H1 (cell line): ENCODE measurements at regions not wholly inside any gene's neighbourhood (a gene's known extent, or its start where the extent isn't known, plus 50 kb on each side); places are given as distances from the start of the nearest gene placed in this dataset.

ENCODE experiments used
- CTCF ChIA-PET: fragments of 300-600 bp; sonication (Branson Sonifier 250); formaldehyde crosslinking; loops from one replicate; lab custom pipeline; 2021; ENCODE audit not compliant: partially characterized antibody; lab: Charles Lee
- POLR2A ChIA-PET: fragments of 300-600 bp; sonication (Branson Sonifier 250); formaldehyde crosslinking; loops from one replicate; lab custom pipeline; 2021; ENCODE audit warnings: inconsistent platforms; ENCODE audit not compliant: partially characterized antibody; lab: Charles Lee
- DNase-seq, 2 experiments: peaks; one replicate each; pipeline versions ENCODE4 v3.0.0 to v3.0.0-alpha.2; 2010 to 2022; ENCODE audit warnings: low spot score in 2 of 2, low read depth in 1 of 2, mixed read lengths in 1 of 2
- FAIRE-seq: peaks from 2 replicates; lab custom pipeline; 2011; peaks lifted over from hg19 to GRCh38; lab: Jason Lieb, UNC
- H2AFZ ChIP-seq: 2 replicates; pipeline ENCODE4 v1.8.1; 2012; ENCODE audit warnings: low read length, inconsistent platforms
- H2AK5ac ChIP-seq: 2 replicates; pipeline ENCODE4 v1.6.1; 2013; ENCODE audit warnings: low read depth, low read length
- H2BK120ac ChIP-seq: replicated peaks from 2 replicates; pipeline ENCODE3; 2013; ENCODE audit warnings: low read depth, low read length, inconsistent platforms
- H2BK12ac ChIP-seq: 2 replicates; pipeline ENCODE4 v1.6.1; 2013; ENCODE audit warnings: low read depth, low read length
- H2BK15ac ChIP-seq: 2 replicates; pipeline ENCODE4 v1.6.1; 2013; ENCODE audit warnings: low read length
- H2BK20ac ChIP-seq: 2 replicates; pipeline ENCODE4 v1.6.1; 2013; ENCODE audit warnings: low read length
- H2BK5ac ChIP-seq: 2 replicates; pipeline ENCODE4 v1.6.1; 2013; ENCODE audit warnings: low read depth, low read length
- H3K14ac ChIP-seq: 2 replicates; pipeline ENCODE4 v1.6.1; 2013; ENCODE audit warnings: inconsistent platforms; ENCODE audit not compliant: insufficient read length
- H3K18ac ChIP-seq: 2 replicates; pipeline ENCODE4 v1.6.1; 2013; ENCODE audit warnings: low read length; ENCODE audit errors: extremely low read depth
- H3K23ac ChIP-seq: 2 replicates; pipeline ENCODE4 v1.6.1; 2013; ENCODE audit warnings: inconsistent platforms; ENCODE audit not compliant: insufficient read length
- H3K23me2 ChIP-seq: 2 replicates; pipeline ENCODE4 v1.6.1; 2013; ENCODE audit warnings: low read depth, low read length
- H3K27ac ChIP-seq: 2 replicates; pipeline ENCODE4 v1.6.1; 2011; ENCODE audit warnings: low read depth, low read length, inconsistent platforms
- H3K27me3 ChIP-seq, 4 experiments: replicated peaks in 1 of 4; 1 replicate in 1 of 4; 2 replicates in 3 of 4; pipeline versions ENCODE4 v1.6.1 to v1.8.1; 2011 to 2013; ENCODE audit warnings: low read length in 3 of 4, mild to moderate bottlenecking in 3 of 4, inconsistent platforms in 2 of 4, mixed read lengths in 2 of 4, moderate library complexity in 1 of 4; ENCODE audit not compliant: control insufficient read depth in 3 of 4, insufficient read depth in 3 of 4; ENCODE audit errors: extremely low read depth in 1 of 4
- H3K36me3 ChIP-seq, 4 experiments: 2 replicates each; pipeline versions ENCODE4 v1.6.1 to v1.8.1; 2011 to 2013; ENCODE audit warnings: mild to moderate bottlenecking in 4 of 4, low read length in 3 of 4, moderate library complexity in 2 of 4, control low read depth in 1 of 4, inconsistent platforms in 1 of 4; ENCODE audit not compliant: insufficient read depth in 4 of 4, control insufficient read depth in 2 of 4
- H3K4ac ChIP-seq: replicated peaks from 2 replicates; pipeline ENCODE3; 2013; ENCODE audit warnings: low read length, low read depth, mixed read lengths, inconsistent platforms; ENCODE audit not compliant: insufficient read length
- H3K4me1 ChIP-seq, 4 experiments: replicated peaks in 1 of 4; 1 replicate in 1 of 4; 2 replicates in 3 of 4; pipeline versions ENCODE4 v1.6.1 to v1.8.1; 2011 to 2013; ENCODE audit warnings: low read length in 3 of 4, inconsistent platforms in 2 of 4, mixed read lengths in 1 of 4; ENCODE audit not compliant: insufficient read depth in 4 of 4, control insufficient read depth in 3 of 4
- H3K4me2 ChIP-seq, 2 experiments: 2 replicates each; pipeline versions ENCODE4 v1.6.1 to v1.8.1; 2011 to 2013; ENCODE audit warnings: low read depth in 2 of 2, low read length in 2 of 2, control low read depth in 1 of 2, inconsistent platforms in 1 of 2, mild to moderate bottlenecking in 1 of 2; ENCODE audit not compliant: insufficient read depth in 1 of 2
- H3K4me3 ChIP-seq, 4 experiments: fragments of 200-600, 300-600 bp in 1 of 4; sonication (generic), shearing (Covaris generic), sonication (Bioruptor Twin) in 1 of 4; 2 replicates each; pipeline versions ENCODE4 v1.5.1 to v1.8.1; 2011 to 2016; ENCODE audit warnings: low read length in 4 of 4, low read depth in 3 of 4, control low read depth in 2 of 4, inconsistent platforms in 2 of 4, mild to moderate bottlenecking in 2 of 4, mixed read lengths in 1 of 4, moderate library complexity in 1 of 4; ENCODE audit not compliant: insufficient read depth in 2 of 4; ENCODE audit errors: extremely low read depth in 1 of 4
- H3K56ac ChIP-seq: replicated peaks from 2 replicates; pipeline ENCODE3; 2013; ENCODE audit warnings: low read depth, mild to moderate bottlenecking, mixed read lengths, low read length, inconsistent platforms; ENCODE audit not compliant: insufficient read length
- H3K79me1 ChIP-seq: 2 replicates; pipeline ENCODE4 v1.6.1; 2013; ENCODE audit warnings: low read depth, low read length, control low read depth
- H3K79me2 ChIP-seq, 2 experiments: 2 replicates each; pipeline versions ENCODE4 v1.6.1 to v1.8.1; 2012 to 2013; ENCODE audit warnings: low read length in 2 of 2, mild to moderate bottlenecking in 2 of 2, inconsistent platforms in 1 of 2; ENCODE audit not compliant: insufficient read depth in 2 of 2, control insufficient read depth in 1 of 2
- H3K9ac ChIP-seq, 4 experiments: replicated peaks in 1 of 4; 1 replicate in 1 of 4; 2 replicates in 3 of 4; pipeline versions ENCODE4 v1.6.1 to v1.8.1; 2011 to 2013; ENCODE audit warnings: low read depth in 3 of 4, low read length in 3 of 4, control low read depth in 2 of 4, mild to moderate bottlenecking in 2 of 4, moderate library complexity in 2 of 4, inconsistent platforms in 1 of 4; ENCODE audit errors: extremely low read depth in 1 of 4
- H3K9me3 ChIP-seq, 2 experiments: 2 replicates each; pipeline versions ENCODE4 v1.6.1 to v1.8.1; 2012 to 2013; ENCODE audit warnings: mild to moderate bottlenecking in 2 of 2, moderate library complexity in 2 of 2, control low read depth in 1 of 2, inconsistent platforms in 1 of 2, low read depth in 1 of 2, low read length in 1 of 2, mixed read lengths in 1 of 2; ENCODE audit not compliant: insufficient read depth in 2 of 2
- H4K20me1 ChIP-seq, 2 experiments: replicated peaks in 1 of 2; 2 replicates each; pipeline versions ENCODE3 to v1.8.1; 2011 to 2013; ENCODE audit warnings: inconsistent platforms in 2 of 2, low read length in 2 of 2, mild to moderate bottlenecking in 1 of 2; ENCODE audit not compliant: insufficient read depth in 2 of 2, control insufficient read depth in 1 of 2
- H4K5ac ChIP-seq: 2 replicates; pipeline ENCODE4 v1.6.1; 2013; ENCODE audit warnings: low read length, low read depth, mixed read lengths, inconsistent platforms; ENCODE audit not compliant: insufficient read length
- H4K8ac ChIP-seq: 2 replicates; pipeline ENCODE4 v1.8.0; 2013; ENCODE audit warnings: mild to moderate bottlenecking, moderate library complexity, low read length, inconsistent platforms; ENCODE audit not compliant: insufficient read depth; ENCODE audit errors: extremely low read depth
- H4K91ac ChIP-seq: replicated peaks from 2 replicates; pipeline ENCODE3; 2013; ENCODE audit warnings: low read length, mixed read lengths, inconsistent platforms; ENCODE audit not compliant: insufficient read length
- ATF2 ChIP-seq: IDR thresholded peaks from 2 replicates; pipeline ENCODE4 v1.6.1; 2012; ENCODE audit warnings: low read length, inconsistent platforms
- EGR1 ChIP-seq: IDR thresholded peaks from 2 replicates; pipeline ENCODE4 v1.6.1; 2011; ENCODE audit warnings: low read depth, low read length, borderline replicate concordance
- MAX ChIP-seq: IDR thresholded peaks from 2 replicates; pipeline ENCODE4 v1.6.1; 2012; ENCODE audit warnings: inconsistent platforms
- SIRT6 ChIP-seq: IDR thresholded peaks from one replicate; pipeline ENCODE4 v1.7.1; 2012; ENCODE audit warnings: low read length, inconsistent platforms
- WGBS, 2 experiments: shearing (Covaris generic) in 1 of 2; methylation state at CpG; one replicate each; pipeline versions ENCODE4 v1.1.6 to v1.1.7; 2013 to 2015; ENCODE audit warnings: low lambda C conversion rate in 2 of 2, mixed read lengths in 2 of 2, inconsistent platforms in 1 of 2, low coverage in 1 of 2, missing lambda C conversion rate in 1 of 2; ENCODE audit not compliant: insufficient replicate concordance in 2 of 2, insufficient coverage in 1 of 2, insufficient read length in 1 of 2; ENCODE audit errors: extremely low coverage in 1 of 2, missing lambda C conversion rate in 1 of 2; 5-methylcytosine and 5-hydroxymethylcytosine counted together

GRCh38 chr11:130729678-130730300, 186.5 kb downstream of the SNX19 start:
- no peak overlapping the region for H3K27ac ChIP-seq
- H2BK120ac ChIP-seq: no peak overlapping the region
- H3K9me3 ChIP-seq: peaks cover 5 to 9% of the 10 kb centered on the region in 2 experiments; a peak in 2 of 4 replicates
- FAIRE-seq: no peak
- H3K23me2 ChIP-seq: no peaks in the 10 kb centered on the region
- ChIA-PET POLR2A (interaction anchor here (0.6 kb wide), 1 partner anchor 384 kb away, joined by 3 read pairs; no protein-coding TSS in a partner anchor), CTCF (interaction anchor here (1.2 to 1.4 kb wide), 2 partner anchors 29 to 97 kb away, joined by 3 to 6 read pairs; no protein-coding TSS in a partner anchor)
- no peaks in the 10 kb centered on the region for H4K20me1 ChIP-seq
- TF ChIP-seq SIRT6 (no peak), ATF2 (no peak), EGR1 (no peak), MAX (no peak)
- no peaks in the 10 kb centered on the region for H3K79me2 ChIP-seq
- no peak overlapping the region for H2BK5ac ChIP-seq
- H3K79me1 ChIP-seq: no peaks in the 10 kb centered on the region
- no peak overlapping the region for H2BK20ac ChIP-seq
- H4K91ac ChIP-seq: no peak overlapping the region
- no peaks in the 10 kb centered on the region; a peak in 1 of 7 replicates for H3K4me1 ChIP-seq
- no peak overlapping the region for H3K4me3 ChIP-seq
- H2AK5ac ChIP-seq: no peak overlapping the region
- no peak overlapping the region for H4K8ac ChIP-seq
- H3K9ac ChIP-seq: no peak overlapping the region
- 92% methylated on average over 4 of the region's 4 CpGs; no CpG with 5 or more reads in 1 of the 2 experiments for WGBS, 2 experiments
- H3K14ac ChIP-seq: no peak overlapping the region
- no peak overlapping the region for H2BK12ac ChIP-seq
- no peak overlapping the region for H3K4me2 ChIP-seq
- H3K18ac ChIP-seq: no peak overlapping the region
- DNase-seq: no peak
- H3K56ac ChIP-seq: no peak overlapping the region
- no peak overlapping the region for H2BK15ac ChIP-seq
- no peak overlapping the region for H4K5ac ChIP-seq
- H2AFZ ChIP-seq: no peak overlapping the region
- no peaks in the 10 kb centered on the region for H3K27me3 ChIP-seq
- no peak overlapping the region for H3K4ac ChIP-seq
- no peaks in the 10 kb centered on the region for H3K36me3 ChIP-seq
- H3K23ac ChIP-seq: no peak overlapping the region
